ENCODE measurements at regions not wholly inside any gene's neighbourhood (a gene's known extent, or its start where the extent isn't known, plus 50 kb on each side); places are given as distances from the start of the nearest gene placed in this dataset.

GRCh38 chr11:109507836-109508561, 86.0 kb downstream of the C11orf87 start:
- H3K27ac ChIP-seq (ENCODE audit: low read depth), result no peak overlapping the region
- H4K20me1 ChIP-seq (replicated peaks; ENCODE audit: insufficient read depth), result no peaks in the 10 kb centered on the region
- H3K36me3 Mint-ChIP-seq (ENCODE audit: low read depth), result no peaks in the 10 kb centered on the region
- no peaks in the 10 kb centered on the region for H3F3A ChIP-seq (replicated peaks; ENCODE audit: low read depth)
- H3K79me2 ChIP-seq (replicated peaks; ENCODE audit: insufficient read depth), result no peaks in the 10 kb centered on the region
- ATAC-seq (no peak), DNase-seq (ENCODE audit: low spot score) (no peak)
- no peak overlapping the region for H2AFZ ChIP-seq
- no peaks in the 10 kb centered on the region for H3K4me1 Mint-ChIP-seq
- no peak overlapping the region for H3K27ac Mint-ChIP-seq
- no peaks in the 10 kb centered on the region for H3K9me2 ChIP-seq (ENCODE audit: insufficient read depth)
- no peak overlapping the region for H3K4me3 Mint-ChIP-seq
- no peaks in the 10 kb centered on the region for H3K9me3 Mint-ChIP-seq
- H3K4me1 ChIP-seq (ENCODE audit: insufficient read depth), result no peaks in the 10 kb centered on the region
- TF ChIP-seq ETS1 (IDR thresholded peaks at IDR 0.05) (no peak), REST (IDR thresholded peaks at IDR 0.05; ENCODE audit: unreplicated experiment) (no peak), STAT1 (IDR thresholded peaks at IDR 0.05; ENCODE audit: unreplicated experiment) (no peak), ZNF331 (CRISPR knock-in tag; IDR thresholded peaks at IDR 0.05; ENCODE audit: low read depth) (no peak), EZH2phosphoT487 (IDR thresholded peaks at IDR 0.05; ENCODE audit: unreplicated experiment) (no peak), ZNF114 (CRISPR knock-in tag; IDR thresholded peaks at IDR 0.05) (no peak), POLR2AphosphoS5 (IDR thresholded peaks at IDR 0.05; ENCODE audit: low read depth) (no peak), EZH2 (IDR thresholded peaks at IDR 0.05; ENCODE audit: low read depth, unreplicated experiment) (no peak)
- H3K36me3 ChIP-seq (ENCODE audit: insufficient read depth), result no peaks in the 10 kb centered on the region
- no peak overlapping the region for H3K4me3 ChIP-seq
- no peaks in the 10 kb centered on the region for H3K27me3 Mint-ChIP-seq (ENCODE audit: insufficient read depth, low read depth, poor library complexity)
- no peak overlapping the region for H3K4me2 ChIP-seq
- H3K27me3 ChIP-seq (ENCODE audit: insufficient read depth), result no peaks in the 10 kb centered on the region

GRCh38 chr11:109508943-109509342, 87.0 kb downstream of the C11orf87 start:
- ATAC-seq, result no peak
- no peak for DNase-seq (ENCODE audit: low spot score)
- Mint-ChIP-seq H3K36me3 (ENCODE audit: low read depth) (no peaks in the 10 kb centered on the region), H3K4me3 (no peak overlapping the region), H3K4me1 (no peaks in the 10 kb centered on the region), H3K27ac (no peak overlapping the region), H3K27me3 (ENCODE audit: insufficient read depth, low read depth, poor library complexity) (no peaks in the 10 kb centered on the region), H3K9me3 (no peaks in the 10 kb centered on the region)
- no peak overlapping the region for H3K4me3 ChIP-seq
- H3K9me2 ChIP-seq (ENCODE audit: insufficient read depth), result no peaks in the 10 kb centered on the region
- H2AFZ ChIP-seq, result no peak overlapping the region
- no peak overlapping the region for H3K4me2 ChIP-seq
- no peaks in the 10 kb centered on the region for H3K79me2 ChIP-seq (replicated peaks; ENCODE audit: insufficient read depth)
- no peaks in the 10 kb centered on the region for H3K4me1 ChIP-seq (ENCODE audit: insufficient read depth)
- H3F3A ChIP-seq (replicated peaks; ENCODE audit: low read depth), result no peaks in the 10 kb centered on the region
- no peak overlapping the region for H3K27ac ChIP-seq (ENCODE audit: low read depth)
- no peaks in the 10 kb centered on the region for H3K27me3 ChIP-seq (ENCODE audit: insufficient read depth)
- no peaks in the 10 kb centered on the region for H3K36me3 ChIP-seq (ENCODE audit: insufficient read depth)
- no peaks in the 10 kb centered on the region for H4K20me1 ChIP-seq (replicated peaks; ENCODE audit: insufficient read depth)
- no peak for TF ChIP-seq ZNF114 (CRISPR knock-in tag; IDR thresholded peaks at IDR 0.05)
- no peak for TF ChIP-seq CTCF (conservative IDR thresholded peaks at IDR 0.05; ENCODE audit: low read depth in 2 of 2)
- TF ChIP-seq NANOG (IDR thresholded peaks at IDR 0.05; ENCODE audit: borderline replicate concordance), result no peak
- TF ChIP-seq JUNB (IDR thresholded peaks at IDR 0.05; ENCODE audit: unreplicated experiment), result no peak
